A673 (cell line): ENCODE measurements at regions not wholly inside any gene's neighbourhood (a gene's known extent, or its start where the extent isn't known, plus 50 kb on each side); places are given as distances from the start of the nearest gene placed in this dataset.

Experiments used
- BruUV-seq: library from RNA; stranded (reverse); fragments of 400-500 nt; replicated peaks from 2 replicates; lab custom pipeline; 2021; lab: Mats Ljungman, UMichigan
- CTCF ChIA-PET: fragments of 300-600 bp; sonication (Branson Sonifier 250); formaldehyde crosslinking; loops from one replicate; lab custom pipeline; 2022; ENCODE audit warnings: antibody characterized with exemption; lab: Charles Lee
- POLR2A ChIA-PET: fragments of 300-600 bp; sonication (Branson Sonifier 250); formaldehyde crosslinking; loops from one replicate; lab custom pipeline; 2022; ENCODE audit warnings: antibody characterized with exemption; ENCODE audit not compliant: low non-redundant PET; lab: Charles Lee
- DNase-seq: peaks from one replicate; pipeline ENCODE4 v3.0.0-alpha.2; 2015; ENCODE audit warnings: low spot score
- H3K27ac ChIP-seq: fragments of 200-600 bp; sonication (generic); 2 replicates; pipeline ENCODE4 v1.5.1; 2016; ENCODE audit warnings: mixed run types, low read depth, mild to moderate bottlenecking, mixed read lengths, antibody characterized with exemption, low read length; ENCODE audit not compliant: poor library complexity, severe bottlenecking
- H3K27me3 ChIP-seq: fragments of 200-600 bp; sonication (generic); replicated peaks from 2 replicates; pipeline ENCODE4 v1.6.1; 2017; ENCODE audit warnings: mixed run types, low read depth, mild to moderate bottlenecking, mixed read lengths, antibody characterized with exemption, low read length; ENCODE audit not compliant: insufficient read depth, poor library complexity
- H3K36me3 ChIP-seq: fragments of 200-600 bp; sonication (generic); 2 replicates; pipeline ENCODE4 v1.6.1; 2016; ENCODE audit warnings: mixed run types, mild to moderate bottlenecking, mixed read lengths, antibody characterized with exemption, low read length; ENCODE audit not compliant: insufficient read depth, poor library complexity, severe bottlenecking
- H3K4me1 ChIP-seq: fragments of 200-600 bp; sonication (generic); 2 replicates; pipeline ENCODE4 v1.6.1; 2017; ENCODE audit warnings: mixed run types, mild to moderate bottlenecking, mixed read lengths, antibody characterized with exemption, low read length; ENCODE audit not compliant: insufficient read depth, poor library complexity, severe bottlenecking
- H3K4me3 ChIP-seq: fragments of 200-600 bp; sonication (generic); 2 replicates; pipeline ENCODE4 v1.5.1; 2016; ENCODE audit warnings: low read depth, mixed run types, mild to moderate bottlenecking, mixed read lengths, low read length; ENCODE audit not compliant: poor library complexity, severe bottlenecking
- H3K9me3 ChIP-seq: fragments of 200-600 bp; sonication (generic); 2 replicates; pipeline ENCODE4 v1.6.1; 2016; ENCODE audit warnings: mixed run types, low read depth, mild to moderate bottlenecking, mixed read lengths, antibody characterized with exemption, low read length; ENCODE audit not compliant: poor library complexity, severe bottlenecking
- EZH2 ChIP-seq: fragments of 200-600 bp; sonication (generic); IDR thresholded peaks from 2 replicates; pipeline ENCODE4 v1.6.1; 2017; ENCODE audit warnings: borderline replicate concordance, low read depth, mild to moderate bottlenecking, mixed read lengths, antibody characterized with exemption, low read length; ENCODE audit not compliant: poor library complexity, severe bottlenecking
- intact Hi-C: fragments of 100-400 bp; cut with micrococcal nuclease; formaldehyde crosslinking; loops from one replicate; pipeline ENCODE4 v1.10.0; 2022; ENCODE audit not compliant: unreplicated experiment
- TF ChIP-seq, protein P1 (sequence below): fragments of 300-800, 200-600 bp; sonication (generic); conservative IDR thresholded peaks from 2 replicates; pipeline ENCODE4 v1.5.1; 2017; ENCODE audit warnings: low read depth, mild to moderate bottlenecking, antibody characterized with exemption, low read length, moderate library complexity, mixed read lengths

- Histone ChIP-seq H3K36me3 (no peaks in the 10 kb centered on the region), H3K4me1 (no peaks in the 10 kb centered on the region), H3K27ac (no peak overlapping the region), H3K4me3 (no peak overlapping the region), H3K27me3 (no peaks in the 10 kb centered on the region), H3K9me3 (peaks cover 13% of the 10 kb centered on the region)
- ChIA-PET CTCF (no interaction called here), POLR2A (no interaction called here)
- intact Hi-C loops: loop anchor here (10.0 kb wide), 1 partner anchor 47 kb away; no protein-coding TSS in a partner anchor
- no peak for TF ChIP-seq EZH2
- TF ChIP-seq, protein P1, sequence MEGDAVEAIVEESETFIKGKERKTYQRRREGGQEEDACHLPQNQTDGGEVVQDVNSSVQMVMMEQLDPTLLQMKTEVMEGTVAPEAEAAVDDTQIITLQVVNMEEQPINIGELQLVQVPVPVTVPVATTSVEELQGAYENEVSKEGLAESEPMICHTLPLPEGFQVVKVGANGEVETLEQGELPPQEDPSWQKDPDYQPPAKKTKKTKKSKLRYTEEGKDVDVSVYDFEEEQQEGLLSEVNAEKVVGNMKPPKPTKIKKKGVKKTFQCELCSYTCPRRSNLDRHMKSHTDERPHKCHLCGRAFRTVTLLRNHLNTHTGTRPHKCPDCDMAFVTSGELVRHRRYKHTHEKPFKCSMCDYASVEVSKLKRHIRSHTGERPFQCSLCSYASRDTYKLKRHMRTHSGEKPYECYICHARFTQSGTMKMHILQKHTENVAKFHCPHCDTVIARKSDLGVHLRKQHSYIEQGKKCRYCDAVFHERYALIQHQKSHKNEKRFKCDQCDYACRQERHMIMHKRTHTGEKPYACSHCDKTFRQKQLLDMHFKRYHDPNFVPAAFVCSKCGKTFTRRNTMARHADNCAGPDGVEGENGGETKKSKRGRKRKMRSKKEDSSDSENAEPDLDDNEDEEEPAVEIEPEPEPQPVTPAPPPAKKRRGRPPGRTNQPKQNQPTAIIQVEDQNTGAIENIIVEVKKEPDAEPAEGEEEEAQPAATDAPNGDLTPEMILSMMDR: no peak
- DNase-seq: no peak
- BruUV-seq: no TSS peak
Observed at GRCh38 chrX:58051346-58051745, 141.1 kb upstream of the ZXDA start.

GRCh38 chrX:58044130-58044529 is 133.9 kb upstream of the ZXDA start:
- POLR2A ChIA-PET: no interaction called here
- no peaks in the 10 kb centered on the region for H3K27me3 ChIP-seq
- TF ChIP-seq EZH2: no peak
- TF ChIP-seq, protein P1: no peak
- DNase-seq: no peak
- no peak overlapping the region for H3K4me3 ChIP-seq
- no peak overlapping the region for H3K27ac ChIP-seq
- no peaks in the 10 kb centered on the region for H3K4me1 ChIP-seq
- BruUV-seq: no TSS peak
- intact Hi-C loops: no loop called here
- CTCF ChIA-PET: no interaction called here
- H3K9me3 ChIP-seq: peaks cover 15% of the 10 kb centered on the region
- H3K36me3 ChIP-seq: no peaks in the 10 kb centered on the region

DNA sequence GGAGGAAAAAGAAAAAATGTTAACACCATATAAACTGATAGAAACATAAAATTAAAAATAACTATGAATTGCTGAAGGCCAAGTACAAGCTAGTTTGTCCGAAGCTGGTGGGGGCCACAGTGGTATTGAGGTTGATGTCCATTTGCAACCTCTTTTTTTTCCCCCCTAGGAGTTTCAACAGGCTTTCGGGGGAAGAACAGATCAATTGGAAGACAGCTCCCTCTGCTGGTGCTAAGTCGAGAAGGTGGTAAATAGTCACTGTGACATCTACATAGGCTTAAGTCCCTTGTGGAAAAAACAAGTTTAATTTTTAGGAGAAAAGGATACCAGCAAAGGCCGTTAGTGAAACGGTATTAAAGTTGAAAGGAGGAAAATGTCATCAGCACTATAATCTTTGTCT is 115.7 kb upstream of the ZXDA start:
- Histone ChIP-seq H3K27ac (no peak overlapping the region), H3K9me3 (no peaks in the 10 kb centered on the region), H3K4me3 (no peak overlapping the region), H3K27me3 (no peaks in the 10 kb centered on the region), H3K36me3 (no peaks in the 10 kb centered on the region), H3K4me1 (no peaks in the 10 kb centered on the region)
- ChIA-PET POLR2A (no interaction called here), CTCF (interaction anchor here (1.0 kb wide), 1 partner anchor 204 kb away, joined by 3 read pairs; no protein-coding TSS in a partner anchor)
- intact Hi-C loops: loop anchor here (2.0 to 10.0 kb wide), 4 partner anchors 139 to 1221 kb away; no protein-coding TSS in a partner anchor
- TF ChIP-seq, protein P1: peak; percentile 73
- no peak for TF ChIP-seq EZH2
- BruUV-seq: no TSS peak
- DNase-seq: peak; percentile 52
